GM12878 (cell line): ENCODE measurements at regions not wholly inside any gene's neighbourhood (a gene's known extent, or its start where the extent isn't known, plus 50 kb on each side); places are given as distances from the start of the nearest gene placed in this dataset.

Experiments
- ATAC-seq: fragments of 200-7000 bp; cut with Tn5 transposase; 3 replicates; pipeline ENCODE4 v1.9.1; 2020; ENCODE audit warnings: mild to moderate bottlenecking, moderate library complexity
- BruUV-seq: library from RNA; stranded (reverse); fragments of 400-500 nt; replicated peaks from 2 replicates; lab custom pipeline; 2021; lab: Mats Ljungman, UMichigan
- CTCF ChIA-PET: fragments of 300-600 bp; sonication (Branson Sonifier 250); formaldehyde crosslinking; extraction: SDS; loops from one replicate; lab custom pipeline; 2021; ENCODE audit warnings: inconsistent platforms; lab: Yijun Ruan, JAX
- POLR2A ChIA-PET: fragments of 350-600 bp; formaldehyde crosslinking; extraction: SDS; loops from one replicate; lab custom pipeline; 2021; ENCODE audit warnings: inconsistent platforms; lab: Charles Lee
- RAD21 ChIA-PET: fragments of 300-600 bp; sonication (Branson Sonifier 250); formaldehyde crosslinking; loops from one replicate; lab custom pipeline; 2023; ENCODE audit warnings: antibody characterized with exemption; ENCODE audit not compliant: unreplicated experiment; lab: Charles Lee
- SMC1A ChIA-PET: fragments of 300-600 bp; sonication (Branson Sonifier 250); formaldehyde crosslinking; loops from one replicate; lab custom pipeline; 2023; ENCODE audit not compliant: unreplicated experiment, uncharacterized antibody; lab: Charles Lee
- DNase-seq: peaks from one replicate; pipeline ENCODE4 v3.0.0-alpha.2; 2011; ENCODE audit warnings: low read depth, low spot score
- FAIRE-seq: peaks from 3 replicates; lab custom pipeline; 2011; peaks lifted over from hg19 to GRCh38; lab: Jason Lieb, UNC
- H2AFZ ChIP-seq: 2 replicates; pipeline ENCODE4 v1.6.0; 2011; ENCODE audit warnings: low read depth, low read length, control low read depth; ENCODE audit not compliant: control insufficient read depth
- H3K27ac ChIP-seq: 2 replicates; pipeline ENCODE4 v1.5.1; 2011; ENCODE audit warnings: control low read depth; ENCODE audit not compliant: control insufficient read depth, insufficient read depth
- H3K27me3 ChIP-seq, 2 experiments: replicated peaks in 1 of 2; 2 replicates each; pipeline versions ENCODE4 v1.6.0 to v1.6.1; 2011; ENCODE audit warnings: low read length in 1 of 2; ENCODE audit not compliant: control insufficient read depth in 2 of 2, insufficient read depth in 2 of 2
- H3K36me3 ChIP-seq, 2 experiments: 2 replicates each; pipeline ENCODE4 v1.5.1; 2011; ENCODE audit warnings: low read length in 1 of 2; ENCODE audit not compliant: control insufficient read depth in 2 of 2, insufficient read depth in 2 of 2
- H3K4me1 ChIP-seq: 2 replicates; pipeline ENCODE4 v1.6.1; 2011; ENCODE audit warnings: mild to moderate bottlenecking, low read length, moderate library complexity, mixed read lengths; ENCODE audit not compliant: control insufficient read depth, insufficient read depth
- H3K4me2 ChIP-seq: 2 replicates; pipeline ENCODE4 v1.6.0; 2011; ENCODE audit warnings: control low read depth; ENCODE audit not compliant: control insufficient read depth, insufficient read depth
- H3K4me3 ChIP-seq: fragments of 200-600 bp; sonication (generic); 2 replicates; pipeline ENCODE4 v1.5.1; 2016
- H3K79me2 ChIP-seq: 2 replicates; pipeline ENCODE4 v1.6.0; 2011; ENCODE audit warnings: low read length; ENCODE audit not compliant: control insufficient read depth, insufficient read depth
- H3K9ac ChIP-seq: 2 replicates; pipeline ENCODE4 v1.8.0; 2011; ENCODE audit warnings: low read length, control low read depth, mixed read lengths; ENCODE audit not compliant: control insufficient read depth, insufficient read depth
- H3K9me3 ChIP-seq: replicated peaks from 3 replicates; pipeline ENCODE4 v1.5.1; 2011; ENCODE audit warnings: mild to moderate bottlenecking, low read length; ENCODE audit not compliant: control insufficient read depth, insufficient read depth
- H4K20me1 ChIP-seq: 2 replicates; pipeline ENCODE4 v1.6.0; 2011; ENCODE audit not compliant: control insufficient read depth, insufficient read depth
- ATF7 ChIP-seq: fragments of 450-650 bp; IDR thresholded peaks from 2 replicates; pipeline ENCODE4 v1.6.1; 2016; ENCODE audit warnings: low read depth, mild to moderate bottlenecking
- BHLHE40 ChIP-seq, 2 experiments: fragments of 450-650 bp in 1 of 2; IDR thresholded peaks; 2 replicates each; pipeline ENCODE4 v1.6.1; 2011 to 2017; ENCODE audit warnings: low read depth in 2 of 2, borderline replicate concordance in 1 of 2, improper control_type of control experiment in 1 of 2, low read length in 1 of 2, mild to moderate bottlenecking in 1 of 2
- CBX3 ChIP-seq: fragments of 200-600 bp; sonication (generic); IDR thresholded peaks from 2 replicates; pipeline ENCODE4 v1.6.1; 2016; ENCODE audit warnings: low read depth, borderline replicate concordance
- EED ChIP-seq: sonication (generic); IDR thresholded peaks from 2 replicates; pipeline ENCODE4 v1.6.1; 2016; ENCODE audit warnings: antibody characterized with exemption, low read depth
- ESRRA ChIP-seq: IDR thresholded peaks from 2 replicates; pipeline ENCODE4 v1.6.1; 2012; ENCODE audit warnings: mild to moderate bottlenecking, low read length, improper control_type of control experiment
- KLF5 ChIP-seq: fragments of 450-650 bp; IDR thresholded peaks from 2 replicates; pipeline ENCODE4 v1.6.1; 2014; ENCODE audit warnings: mild to moderate bottlenecking; ENCODE audit not compliant: partially characterized antibody
- LARP7 ChIP-seq: fragments of 450-650 bp; IDR thresholded peaks from 2 replicates; pipeline ENCODE4 v1.6.1; 2017; ENCODE audit warnings: mild to moderate bottlenecking
- NBN ChIP-seq: fragments of 450-650 bp; IDR thresholded peaks from 2 replicates; pipeline ENCODE4 v1.6.1; 2016
- NFXL1 ChIP-seq: fragments of 450-650 bp; IDR thresholded peaks from 2 replicates; pipeline ENCODE4 v1.6.1; 2017; ENCODE audit warnings: antibody characterized with exemption, mild to moderate bottlenecking, borderline replicate concordance
- NFYB ChIP-seq: IDR thresholded peaks from 2 replicates; pipeline ENCODE4 v1.6.1; 2011; ENCODE audit warnings: low read depth, mild to moderate bottlenecking, low read length, improper control_type of control experiment, moderate library complexity; ENCODE audit not compliant: insufficient read depth
- PAX5 ChIP-seq: IDR thresholded peaks from 2 replicates; pipeline ENCODE4 v1.6.1; 2011; ENCODE audit warnings: low read depth, low read length, borderline replicate concordance
- RBBP5 ChIP-seq: fragments of 200-600 bp; sonication (generic); conservative IDR thresholded peaks from 2 replicates; pipeline ENCODE4 v1.6.1; 2016
- RCOR1 ChIP-seq: conservative IDR thresholded peaks from 2 replicates; pipeline ENCODE4 v1.6.1; 2012; ENCODE audit warnings: low read depth, low read length, improper control_type of control experiment
- SMAD5 ChIP-seq: IDR thresholded peaks from 2 replicates; pipeline ENCODE4 v1.6.1; 2016; ENCODE audit warnings: antibody characterized with exemption, low read depth
- WGBS: methylation state at CpG from one replicate; pipeline ENCODE4 v1.1.6; 2016; ENCODE audit warnings: low lambda C conversion rate; ENCODE audit not compliant: insufficient replicate concordance, insufficient coverage; ENCODE audit errors: missing lambda C conversion rate; 5-methylcytosine and 5-hydroxymethylcytosine counted together
- in situ Hi-C: fragments of 300-500 bp; cut with MboI; formaldehyde crosslinking; loops from 9 replicates; pipeline ENCODE4 v1.14.3; 2018; ENCODE audit warnings: mixed read lengths
- intact Hi-C: fragments of 100-400 bp; cut with micrococcal nuclease; formaldehyde crosslinking; loops from one replicate; pipeline ENCODE4 v1.14.2; 2022; ENCODE audit not compliant: unreplicated experiment
- TF ChIP-seq, protein P1 (sequence below): fragments of 450-650 bp; formaldehyde crosslinking; IDR thresholded peaks from 2 replicates; pipeline ENCODE4 v1.5.0; 2022; ENCODE audit warnings: mild to moderate bottlenecking, missing genetic modification characterization
- TF ChIP-seq, protein P2 (sequence below): fragments of 150-350 bp; IDR thresholded peaks from 2 replicates; pipeline ENCODE4 v1.6.1; 2016; ENCODE audit warnings: low read depth, low read length

DNA sequence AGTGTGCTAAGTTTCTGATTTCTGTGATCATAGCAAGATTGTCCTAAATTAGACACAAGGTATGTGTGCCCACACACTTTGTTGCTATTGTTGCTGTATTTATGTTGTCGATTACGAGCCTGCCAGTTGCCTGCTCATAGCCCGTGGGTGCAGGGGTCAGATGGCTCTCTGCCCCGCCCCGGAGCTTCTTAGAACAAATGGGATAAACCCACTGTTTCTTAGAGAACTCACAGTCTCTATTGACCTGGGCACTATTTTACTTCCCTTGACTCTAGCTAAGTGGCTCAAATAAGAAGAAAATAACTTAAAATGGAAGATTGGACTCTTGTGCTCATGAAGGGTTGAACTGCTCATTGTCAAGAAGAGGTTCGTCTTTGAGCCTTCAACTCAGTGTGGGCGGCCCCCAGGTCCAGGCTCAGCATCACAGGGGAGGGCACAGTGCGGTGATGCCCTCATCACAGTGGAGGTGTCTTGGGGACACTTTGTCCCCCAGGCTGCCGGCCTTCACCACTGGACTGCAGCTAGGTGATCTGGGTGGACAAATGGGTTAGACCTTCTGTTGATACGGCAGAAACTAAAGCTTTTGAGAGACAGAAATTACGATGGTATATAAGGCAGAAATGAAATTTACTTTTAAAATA lies 155.5 kb downstream of the TENT4A start:
- 27% methylated on average over 11 of the region's 11 CpGs for WGBS
- H3K27me3 ChIP-seq, result no peaks in the 10 kb centered on the region
- H4K20me1 ChIP-seq, result no peaks in the 10 kb centered on the region
- no peak for FAIRE-seq
- no TSS peak for BruUV-seq
- TF ChIP-seq NFXL1, result no peak
- TF ChIP-seq ESRRA, result no peak
- TF ChIP-seq NFYB, result no peak
- TF ChIP-seq, protein P1, sequence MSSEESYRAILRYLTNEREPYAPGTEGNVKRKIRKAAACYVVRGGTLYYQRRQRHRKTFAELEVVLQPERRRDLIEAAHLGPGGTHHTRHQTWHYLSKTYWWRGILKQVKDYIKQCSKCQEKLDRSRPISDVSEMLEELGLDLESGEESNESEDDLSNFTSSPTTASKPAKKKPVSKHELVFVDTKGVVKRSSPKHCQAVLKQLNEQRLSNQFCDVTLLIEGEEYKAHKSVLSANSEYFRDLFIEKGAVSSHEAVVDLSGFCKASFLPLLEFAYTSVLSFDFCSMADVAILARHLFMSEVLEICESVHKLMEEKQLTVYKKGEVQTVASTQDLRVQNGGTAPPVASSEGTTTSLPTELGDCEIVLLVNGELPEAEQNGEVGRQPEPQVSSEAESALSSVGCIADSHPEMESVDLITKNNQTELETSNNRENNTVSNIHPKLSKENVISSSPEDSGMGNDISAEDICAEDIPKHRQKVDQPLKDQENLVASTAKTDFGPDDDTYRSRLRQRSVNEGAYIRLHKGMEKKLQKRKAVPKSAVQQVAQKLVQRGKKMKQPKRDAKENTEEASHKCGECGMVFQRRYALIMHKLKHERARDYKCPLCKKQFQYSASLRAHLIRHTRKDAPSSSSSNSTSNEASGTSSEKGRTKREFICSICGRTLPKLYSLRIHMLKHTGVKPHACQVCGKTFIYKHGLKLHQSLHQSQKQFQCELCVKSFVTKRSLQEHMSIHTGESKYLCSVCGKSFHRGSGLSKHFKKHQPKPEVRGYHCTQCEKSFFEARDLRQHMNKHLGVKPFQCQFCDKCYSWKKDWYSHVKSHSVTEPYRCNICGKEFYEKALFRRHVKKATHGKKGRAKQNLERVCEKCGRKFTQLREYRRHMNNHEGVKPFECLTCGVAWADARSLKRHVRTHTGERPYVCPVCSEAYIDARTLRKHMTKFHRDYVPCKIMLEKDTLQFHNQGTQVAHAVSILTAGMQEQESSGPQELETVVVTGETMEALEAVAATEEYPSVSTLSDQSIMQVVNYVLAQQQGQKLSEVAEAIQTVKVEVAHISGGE (CRISPR knock-in tag), result no peak
- no peak for TF ChIP-seq BHLHE40 (IDR thresholded peaks at IDR 0.05; ENCODE audit: borderline replicate concordance in 1 of 2, low read depth in 2 of 2, low read length in 1 of 2)
- TF ChIP-seq EED, result no peak
- TF ChIP-seq RBBP5, result no peak
- no peak for TF ChIP-seq KLF5
- TF ChIP-seq RCOR1, result no peak
- no peak for TF ChIP-seq NBN
- TF ChIP-seq LARP7, result no peak
- TF ChIP-seq ATF7, result no peak
- TF ChIP-seq, protein P2, sequence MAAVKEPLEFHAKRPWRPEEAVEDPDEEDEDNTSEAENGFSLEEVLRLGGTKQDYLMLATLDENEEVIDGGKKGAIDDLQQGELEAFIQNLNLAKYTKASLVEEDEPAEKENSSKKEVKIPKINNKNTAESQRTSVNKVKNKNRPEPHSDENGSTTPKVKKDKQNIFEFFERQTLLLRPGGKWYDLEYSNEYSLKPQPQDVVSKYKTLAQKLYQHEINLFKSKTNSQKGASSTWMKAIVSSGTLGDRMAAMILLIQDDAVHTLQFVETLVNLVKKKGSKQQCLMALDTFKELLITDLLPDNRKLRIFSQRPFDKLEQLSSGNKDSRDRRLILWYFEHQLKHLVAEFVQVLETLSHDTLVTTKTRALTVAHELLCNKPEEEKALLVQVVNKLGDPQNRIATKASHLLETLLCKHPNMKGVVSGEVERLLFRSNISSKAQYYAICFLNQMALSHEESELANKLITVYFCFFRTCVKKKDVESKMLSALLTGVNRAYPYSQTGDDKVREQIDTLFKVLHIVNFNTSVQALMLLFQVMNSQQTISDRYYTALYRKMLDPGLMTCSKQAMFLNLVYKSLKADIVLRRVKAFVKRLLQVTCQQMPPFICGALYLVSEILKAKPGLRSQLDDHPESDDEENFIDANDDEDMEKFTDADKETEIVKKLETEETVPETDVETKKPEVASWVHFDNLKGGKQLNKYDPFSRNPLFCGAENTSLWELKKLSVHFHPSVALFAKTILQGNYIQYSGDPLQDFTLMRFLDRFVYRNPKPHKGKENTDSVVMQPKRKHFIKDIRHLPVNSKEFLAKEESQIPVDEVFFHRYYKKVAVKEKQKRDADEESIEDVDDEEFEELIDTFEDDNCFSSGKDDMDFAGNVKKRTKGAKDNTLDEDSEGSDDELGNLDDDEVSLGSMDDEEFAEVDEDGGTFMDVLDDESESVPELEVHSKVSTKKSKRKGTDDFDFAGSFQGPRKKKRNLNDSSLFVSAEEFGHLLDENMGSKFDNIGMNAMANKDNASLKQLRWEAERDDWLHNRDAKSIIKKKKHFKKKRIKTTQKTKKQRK, result no peak
- no peak for TF ChIP-seq PAX5
- TF ChIP-seq SMAD5, result no peak
- no peak for TF ChIP-seq CBX3
- ATAC-seq, result no peak
- H3K4me1 ChIP-seq, result no peaks in the 10 kb centered on the region
- H3K36me3 ChIP-seq, result no peaks in the 10 kb centered on the region
- ChIA-PET POLR2A (no interaction called here), SMC1A (no interaction called here), CTCF (no interaction called here), RAD21 (no interaction called here)
- no peaks in the 10 kb centered on the region for H3K79me2 ChIP-seq
- H3K4me2 ChIP-seq, result no peak overlapping the region
- H3K9ac ChIP-seq, result no peak overlapping the region
- no peak overlapping the region for H2AFZ ChIP-seq
- H3K9me3 ChIP-seq, result no peaks in the 10 kb centered on the region
- no peak for DNase-seq
- intact Hi-C loops (no loop called here), in situ Hi-C loops (no loop called here)
- H3K27ac ChIP-seq, result no peak overlapping the region
- H3K4me3 ChIP-seq, result no peak overlapping the region
